Spleen (tissue), 11 donors: ENCODE measurements at regions not wholly inside any gene's neighbourhood (a gene's known extent, or its start where the extent isn't known, plus 50 kb on each side); places are given as distances from the start of the nearest gene placed in this dataset.

Experiments
- DNase-seq: peaks from one replicate; pipeline ENCODE4 v3.0.0-alpha.2; 2020
- H3K27ac ChIP-seq, 8 donors: fragments of 200-600 bp; sonication (generic) in 7 of 8; 1 replicate in 4 of 8; 2 replicates in 4 of 8; pipeline versions ENCODE4 v1.5.0 to v1.8.0; 2016 to 2021; ENCODE audit warnings: inconsistent platforms in 4 of 8, mild to moderate bottlenecking in 4 of 8, moderate library complexity in 1 of 8
- H3K27me3 ChIP-seq, 7 donors: fragments of 200-600 bp; sonication (generic) in 6 of 7; replicated peaks in 1 of 7; 1 replicate in 4 of 7; 2 replicates in 3 of 7; pipeline versions ENCODE4 v1.5.0 to v1.8.0; 2016 to 2021; ENCODE audit warnings: inconsistent platforms in 3 of 7, mild to moderate bottlenecking in 1 of 7
- H3K36me3 ChIP-seq, 6 donors: fragments of 200-600 bp; sonication (generic) in 5 of 6; 1 replicate in 4 of 6; 2 replicates in 2 of 6; pipeline versions ENCODE4 v1.5.0 to v1.8.0; 2016 to 2021; ENCODE audit warnings: inconsistent platforms in 2 of 6
- H3K4me1 ChIP-seq, 6 donors: fragments of 200-600 bp; sonication (generic) in 5 of 6; 1 replicate in 3 of 6; 2 replicates in 3 of 6; pipeline versions ENCODE4 v1.5.0 to v1.8.0; 2016 to 2021; ENCODE audit warnings: inconsistent platforms in 3 of 6
- H3K4me3 ChIP-seq, 8 donors: fragments of 200-600 bp; sonication (generic) in 7 of 8; 1 replicate in 4 of 8; 2 replicates in 4 of 8; pipeline versions ENCODE4 v1.5.0 to v1.8.0; 2016 to 2021; ENCODE audit warnings: inconsistent platforms in 4 of 8, mild to moderate bottlenecking in 4 of 8, moderate library complexity in 2 of 8
- H3K9me3 ChIP-seq, 8 donors: fragments of 200-600 bp; sonication (generic) in 7 of 8; 1 replicate in 4 of 8; 2 replicates in 4 of 8; pipeline versions ENCODE4 v1.5.0 to v1.8.0; 2016 to 2021; ENCODE audit warnings: inconsistent platforms in 4 of 8
- CTCF ChIP-seq, 11 experiments: fragments of 200-600 bp in 7 of 11; fragments of 450-650 bp in 4 of 11; sonication (generic) in 4 of 11; IDR thresholded peaks in 8 of 11; conservative IDR thresholded peaks in 3 of 11; 1 replicate in 7 of 11; 2 replicates in 4 of 11; pipeline versions ENCODE4 v1.4.0 to v1.8.0; 2016 to 2021; ENCODE audit warnings: antibody characterized with exemption in 11 of 11, inconsistent platforms in 4 of 11, mild to moderate bottlenecking in 1 of 11
- POLR2A ChIP-seq, 3 donors: fragments of 450-650 bp; IDR thresholded peaks; one replicate each; pipeline ENCODE4 v1.5.1; 2017; ENCODE audit warnings: antibody characterized with exemption in 3 of 3, mild to moderate bottlenecking in 1 of 3
- POLR2AphosphoS5 ChIP-seq, 3 donors: sonication (generic); formaldehyde crosslinking; IDR thresholded peaks; one replicate each; pipeline ENCODE4 v1.5.1; 2017; ENCODE audit warnings: antibody characterized with exemption in 3 of 3
- WGBS, 5 donors: extraction: QIAGEN DNeasy Blood & Tissue Kit in 3 of 5; methylation state at CpG; one replicate each; pipeline versions ENCODE4 v1.1.5 to v1.1.7; 2013 to 2018; 5-methylcytosine and 5-hydroxymethylcytosine counted together
- intact Hi-C: fragments of 100-400 bp; cut with DNase I; formaldehyde crosslinking; loops from one replicate; pipeline ENCODE4 v1.15.0; 2023; ENCODE audit warnings: low total_unique reads
- donor health status: healthy with polysubstance abuse.
- donor health status: DM: no; HTN: no; CAD: no; lungs with moderate emphysema.
- donor health status: DM: no; HTN: no; CAD: no.
- donor health status: Bipolar disorder and iron deficiency.
- donor health status: healthy.
- donor health status: DM: no; HTN: no; CAD: no.
- donor health status: DM: yes; HTN: yes; CAD: no.

- no peak overlapping the region for H3K27ac ChIP-seq
- intact Hi-C loops, result no loop called here
- no peaks in the 10 kb centered on the region for H3K9me3 ChIP-seq
- H3K4me1 ChIP-seq, result no peaks in the 10 kb centered on the region
- DNase-seq, result no peak
- H3K27me3 ChIP-seq, result no peaks in the 10 kb centered on the region
- no peaks in the 10 kb centered on the region for H3K36me3 ChIP-seq
- H3K4me3 ChIP-seq, result no peak overlapping the region
- TF ChIP-seq CTCF (IDR thresholded peaks at IDR 0.05 in 8 of 11, conservative IDR thresholded peaks at IDR 0.05 in 3 of 11) (no peak), POLR2AphosphoS5 (IDR thresholded peaks at IDR 0.05) (no peak), POLR2A (IDR thresholded peaks at IDR 0.05) (no peak)
- 88 to 100% (median 96%) methylated on average over 1 of the region's 1 CpG for WGBS, 5 donors
Observed at GRCh38 chr4:165667969-165668368, 205.1 kb upstream of the TLL1 start.

- H3K27ac ChIP-seq, result no peak overlapping the region
- DNase-seq, result no peak
- H3K9me3 ChIP-seq, result no peaks in the 10 kb centered on the region
- H3K4me3 ChIP-seq, result no peak overlapping the region
- no peaks in the 10 kb centered on the region for H3K27me3 ChIP-seq
- WGBS, 5 donors, result 63 to 89% (median 66%) methylated on average over 2 of the region's 2 CpGs
- TF ChIP-seq CTCF (IDR thresholded peaks at IDR 0.05 in 8 of 11, conservative IDR thresholded peaks at IDR 0.05 in 3 of 11) (no peak), POLR2A (IDR thresholded peaks at IDR 0.05) (no peak)
- H3K36me3 ChIP-seq, result no peaks in the 10 kb centered on the region
- no peaks in the 10 kb centered on the region for H3K4me1 ChIP-seq
- intact Hi-C loops, result no loop called here
Observed at GRCh38 chr4:165668694-165669093, 204.3 kb upstream of the TLL1 start.

- Histone ChIP-seq H3K9me3 (no peaks in the 10 kb centered on the region), H3K4me3 (no peak overlapping the region), H3K36me3 (no peaks in the 10 kb centered on the region), H3K4me1 (no peaks in the 10 kb centered on the region), H3K27ac (no peak overlapping the region), H3K27me3 (no peaks in the 10 kb centered on the region)
- intact Hi-C loops, result no loop called here
- TF ChIP-seq CTCF (IDR thresholded peaks at IDR 0.05 in 8 of 11, conservative IDR thresholded peaks at IDR 0.05 in 3 of 11) (no peak), POLR2AphosphoS5 (IDR thresholded peaks at IDR 0.05) (no peak), POLR2A (IDR thresholded peaks at IDR 0.05) (no peak)
- 77 to 92% (median 86%) methylated on average over 8 of the region's 8 CpGs for WGBS, 5 donors
- DNase-seq, result no peak
Observed at GRCh38 chr4:165677081-165677480, 196.0 kb upstream of the TLL1 start.

- H3K9me3 ChIP-seq, result no peaks in the 10 kb centered on the region
- TF ChIP-seq POLR2A (IDR thresholded peaks at IDR 0.05), result no peak
- no peak for TF ChIP-seq POLR2AphosphoS5 (IDR thresholded peaks at IDR 0.05)
- TF ChIP-seq CTCF (IDR thresholded peaks at IDR 0.05 in 8 of 11, conservative IDR thresholded peaks at IDR 0.05 in 3 of 11), result no peak
- no peaks in the 10 kb centered on the region for H3K36me3 ChIP-seq
- intact Hi-C loops, result no loop called here
- 69 to 86% (median 77%) methylated on average over 6 of the region's 6 CpGs for WGBS, 5 donors
- no peaks in the 10 kb centered on the region for H3K4me1 ChIP-seq
- H3K27ac ChIP-seq, result no peak overlapping the region
- no peak overlapping the region for H3K4me3 ChIP-seq
- H3K27me3 ChIP-seq, result no peaks in the 10 kb centered on the region
- DNase-seq, result no peak
Observed at GRCh38 chr4:165678236-165678935, 194.7 kb upstream of the TLL1 start.
